ENCODE measurements at regions not wholly inside any gene's neighbourhood (a gene's known extent, or its start where the extent isn't known, plus 50 kb on each side); places are given as distances from the start of the nearest gene placed in this dataset.
"Not testable (repeated sequence)": the region's sequence is repeated elsewhere in the genome, so short reads cannot be mapped to it uniquely, and the experiment has no call there.

DNA sequence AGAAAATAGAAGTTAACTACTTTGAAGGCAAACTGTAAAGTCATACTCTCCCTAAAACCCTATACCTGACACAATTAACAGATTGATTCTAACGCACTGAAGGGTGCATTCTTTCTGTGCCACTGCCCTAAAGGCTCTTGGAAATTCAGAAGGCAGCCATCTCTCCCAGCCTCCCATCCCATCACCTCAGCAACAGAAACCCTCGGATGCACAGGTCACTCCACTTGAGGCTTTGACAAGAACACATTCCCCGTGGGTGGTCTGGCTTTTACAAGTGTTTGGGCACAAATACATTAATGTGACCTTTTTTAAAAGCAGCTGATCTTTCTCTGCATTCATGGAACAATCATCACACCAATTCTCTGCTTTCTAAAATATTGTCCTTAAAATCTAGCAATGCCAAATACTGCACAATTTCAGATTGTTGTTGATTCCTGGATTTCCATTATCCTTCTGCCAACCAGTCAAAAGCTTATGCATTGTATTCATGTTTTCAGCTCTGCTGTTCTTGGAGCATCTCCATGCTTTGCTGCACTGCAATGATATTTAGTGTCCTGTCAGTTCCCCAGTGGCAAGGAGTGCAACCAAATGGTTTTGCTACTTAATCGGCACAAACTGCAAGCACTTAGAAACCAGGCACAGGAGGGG is 175.6 kb downstream of the TMEM161B start:
- no peak for DNase-seq (ENCODE audit: low read depth)

- no peak for DNase-seq (ENCODE audit: low read depth)
These were observed 176.3 kb downstream of the TMEM161B start for GRCh38 chr5:88092358-88092757.

DNA sequence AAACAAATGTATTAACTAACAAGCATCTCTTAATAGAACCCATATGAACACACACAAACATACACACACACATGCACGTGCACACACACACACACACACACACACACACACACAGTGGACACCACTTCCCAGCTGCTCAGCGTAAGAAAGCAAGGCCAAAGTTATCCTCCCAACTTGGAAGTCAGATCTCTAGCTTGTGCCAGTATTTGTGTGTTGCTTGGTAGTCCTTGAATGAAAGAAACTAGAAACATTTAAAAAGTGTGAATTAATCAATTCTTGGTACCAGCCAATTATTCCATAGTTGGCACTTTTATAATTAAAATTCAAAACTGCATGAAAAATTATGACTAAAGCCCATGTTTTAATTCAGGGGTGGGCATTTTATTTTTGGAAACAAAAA is 178.1 kb downstream of the TMEM161B start:
- no peak for DNase-seq (ENCODE audit: low read depth)

- DNase-seq (ENCODE audit: low read depth), result no peak
These were observed 178.8 kb downstream of the TMEM161B start for GRCh38 chr5:88089719-88090390.

DNA sequence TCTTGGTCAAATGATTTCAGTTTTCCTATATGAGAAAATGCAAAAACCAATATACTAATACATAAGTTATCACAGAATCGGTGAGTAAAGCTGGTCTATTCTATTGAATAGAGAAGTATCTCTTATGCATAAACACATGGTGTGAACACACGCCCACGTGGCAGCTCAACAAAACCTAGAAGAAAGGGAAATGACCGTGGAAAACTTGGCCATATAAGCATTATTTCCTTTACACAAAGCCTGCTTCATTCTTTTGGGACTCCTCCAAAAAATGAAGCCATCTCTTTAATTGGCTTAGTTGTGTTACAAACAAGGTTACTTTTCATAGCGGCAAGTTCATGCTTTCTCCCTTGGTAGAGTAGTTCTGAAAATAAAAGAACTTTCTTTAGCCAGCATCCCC is 183.2 kb downstream of the TMEM161B start:
- no peak for DNase-seq (ENCODE audit: low read depth)

- no peak for DNase-seq (ENCODE audit: low read depth)
These were observed 186.8 kb downstream of the TMEM161B start for GRCh38 chr5:88081877-88082276.

- no peak for DNase-seq (ENCODE audit: low read depth)
These were observed 204.8 kb downstream of the TMEM161B start for GRCh38 chr5:88063813-88064212.

- DNase-seq (ENCODE audit: low read depth), result no peak
These were observed 208.5 kb downstream of the TMEM161B start for GRCh38 chr5:88060194-88060593.

- no peak for DNase-seq (ENCODE audit: low read depth)
These were observed 210.0 kb downstream of the TMEM161B start for GRCh38 chr5:88058625-88059024.

DNA sequence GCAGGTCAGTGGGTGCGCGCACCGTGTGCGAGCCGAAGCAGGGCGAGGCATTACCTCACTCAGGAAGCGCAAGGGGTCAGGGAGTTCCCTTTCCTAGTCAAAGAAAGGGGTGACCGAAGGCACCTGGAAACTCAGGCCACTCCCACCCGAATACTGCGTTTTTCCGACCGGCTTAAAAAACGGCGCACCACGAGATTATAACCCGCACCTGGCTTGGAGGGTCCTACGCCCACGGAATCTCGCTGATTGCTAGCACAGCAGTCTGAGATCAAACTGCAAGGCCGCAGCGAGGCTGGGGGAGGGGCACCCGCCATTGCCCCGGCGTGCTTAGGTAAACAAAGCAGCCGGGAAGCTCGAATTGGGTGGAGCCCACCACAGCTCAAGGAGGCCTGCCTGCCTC is 216.2 kb downstream of the TMEM161B start:
- not testable (repeated sequence) for DNase-seq (ENCODE audit: low read depth)

DNA sequence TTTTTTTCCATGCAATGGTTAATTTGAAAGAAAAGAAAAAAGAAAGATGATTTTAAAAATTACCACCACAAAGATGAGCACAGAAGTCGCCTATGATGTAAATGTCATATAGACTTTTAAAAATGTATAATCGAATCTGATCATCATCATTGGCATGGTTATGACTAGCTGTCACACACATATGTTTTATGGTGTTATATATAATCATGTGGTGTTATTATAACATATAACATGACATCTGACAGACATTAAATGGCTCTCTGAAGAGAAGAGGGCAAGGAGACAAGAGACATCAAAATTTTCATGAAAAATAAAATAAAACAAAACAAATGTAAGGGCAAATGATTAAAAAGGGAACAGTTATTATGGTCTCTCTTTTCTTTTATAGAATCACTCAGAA is 217.5 kb downstream of the TMEM161B start:
- DNase-seq (ENCODE audit: low read depth), result no peak

DNA sequence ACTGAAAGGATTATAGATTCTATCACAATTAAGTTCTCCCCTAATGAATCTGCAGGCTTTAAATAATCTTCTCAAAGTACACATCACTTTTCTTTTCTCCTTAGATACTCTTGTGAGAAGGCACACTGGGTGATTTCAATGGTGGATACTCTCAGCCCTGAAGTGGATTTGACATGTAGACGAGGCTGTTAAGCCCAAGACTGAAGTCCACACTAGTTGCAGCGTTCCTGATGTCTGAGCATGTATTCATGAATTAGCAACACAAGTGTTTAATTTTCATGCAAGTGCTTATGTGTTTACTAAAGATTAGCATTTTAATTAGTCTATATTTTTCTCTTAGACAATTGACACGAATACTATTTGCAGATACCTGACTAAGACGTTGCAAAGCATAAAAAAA is 218.9 kb downstream of the TMEM161B start:
- no peak for DNase-seq (ENCODE audit: low read depth)

- DNase-seq (ENCODE audit: low read depth), result no peak
These were observed 219.5 kb downstream of the TMEM161B start for GRCh38 chr5:88049156-88049555.

- DNase-seq (ENCODE audit: low read depth), result no peak
These were observed 222.6 kb downstream of the TMEM161B start for GRCh38 chr5:88045931-88046461.

- no peak for DNase-seq (ENCODE audit: low read depth)
These were observed 223.5 kb downstream of the TMEM161B start for GRCh38 chr5:88045165-88045564.

GRCh38 chr5:88034520-88034919 is 234.1 kb downstream of the TMEM161B start:
- DNase-seq (ENCODE audit: low read depth), result no peak

DNA sequence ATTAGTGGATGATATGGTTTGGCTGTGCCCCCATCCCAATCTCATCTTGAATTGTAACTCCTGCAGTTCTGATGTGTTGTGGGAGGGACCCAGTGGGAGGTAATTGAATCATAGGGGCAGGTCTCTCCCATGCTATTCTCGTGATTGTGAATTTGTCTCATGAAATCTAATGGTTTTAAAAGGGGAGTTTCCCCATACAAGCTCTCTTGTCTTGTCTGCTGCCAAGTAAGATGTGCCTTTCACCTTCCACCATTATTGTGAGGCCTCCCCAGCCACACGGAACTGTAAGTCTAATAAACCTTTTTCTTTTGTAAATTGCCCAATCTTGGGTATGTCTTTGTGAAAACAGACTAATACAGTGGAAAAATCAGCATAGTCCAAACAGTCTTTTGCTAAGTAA is 235.5 kb downstream of the TMEM161B start:
- DNase-seq (ENCODE audit: low read depth), result no peak

DNA sequence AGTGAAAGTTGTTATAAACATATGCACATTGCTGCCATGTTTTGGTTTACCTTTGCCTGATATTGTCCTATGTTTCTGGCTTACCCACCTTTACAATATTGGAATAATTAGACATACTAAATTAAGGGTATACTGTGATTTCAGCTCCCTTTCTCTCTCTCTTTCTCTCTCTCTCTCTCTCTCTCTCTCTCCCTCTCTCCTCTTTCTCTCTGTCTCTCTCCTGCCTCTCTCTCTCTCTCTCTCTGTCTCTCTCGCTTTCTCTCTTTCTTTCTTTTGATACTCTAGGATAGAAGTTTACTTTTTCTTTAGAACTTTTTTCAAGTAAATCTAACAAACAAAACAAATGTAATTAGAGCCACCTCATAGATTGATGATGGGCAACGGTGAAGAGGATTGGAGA is 239.6 kb downstream of the TMEM161B start:
- DNase-seq (ENCODE audit: low read depth), result no peak

GRCh38 chr5:88021141-88021540 is 247.5 kb downstream of the TMEM161B start:
- DNase-seq (ENCODE audit: low read depth), result no peak

DNA sequence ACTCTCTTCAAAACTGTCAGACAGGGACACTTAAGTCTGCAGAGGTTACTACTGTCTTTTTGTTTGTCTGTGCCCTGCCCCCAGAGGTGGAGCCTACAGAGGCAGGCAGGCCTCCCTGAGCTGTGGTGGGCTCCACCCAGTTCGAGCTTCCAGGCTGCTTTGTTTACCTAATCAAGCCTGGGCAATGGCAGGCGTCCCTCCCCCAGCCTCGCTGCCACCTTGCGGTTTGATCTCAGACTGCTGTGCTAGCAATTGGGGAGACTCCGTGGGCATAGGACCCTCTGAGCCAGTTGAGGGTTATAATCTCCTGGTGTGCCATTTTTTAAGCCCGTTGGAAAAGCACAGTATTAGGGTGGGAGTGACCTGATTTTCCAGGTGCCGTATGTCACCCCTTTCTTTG is 253.7 kb downstream of the TMEM161B start:
- not testable (repeated sequence) for DNase-seq (ENCODE audit: low read depth)

DNA sequence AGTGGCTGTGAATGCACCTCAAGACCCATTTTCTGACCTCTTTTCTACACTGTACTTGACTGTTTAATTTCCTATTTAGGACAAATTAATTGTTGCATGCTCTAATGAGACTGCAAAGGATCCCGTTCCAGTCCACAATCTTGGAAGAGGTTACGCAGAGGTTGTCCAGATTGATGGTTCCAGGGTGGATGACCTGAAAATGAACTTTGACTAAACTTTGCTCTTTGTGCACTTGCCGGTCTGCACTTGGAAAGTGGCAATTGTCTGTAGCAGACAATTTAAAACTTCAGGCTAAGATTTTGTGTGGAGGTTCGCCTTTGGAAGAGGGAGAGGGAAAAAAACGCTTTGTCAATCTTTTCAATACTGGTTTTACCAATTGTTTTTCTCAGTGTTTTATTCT is 267.8 kb downstream of the TMEM161B start:
- no peak for DNase-seq (ENCODE audit: low read depth)

- DNase-seq (ENCODE audit: low read depth), result no peak
These were observed 271.0 kb downstream of the TMEM161B start for GRCh38 chr5:87997662-87998061.

GRCh38 chr5:87966213-87966612 is 302.4 kb downstream of the TMEM161B start:
- DNase-seq (ENCODE audit: low read depth), result no peak
